OCI-LY7 (cell line): ENCODE measurements at regions not wholly inside any gene's neighbourhood (a gene's known extent, or its start where the extent isn't known, plus 50 kb on each side); places are given as distances from the start of the nearest gene placed in this dataset.

Experiments used
- BruUV-seq: library from RNA; stranded (reverse); fragments of 400-500 nt; replicated peaks from 2 replicates; lab custom pipeline; 2021; lab: Mats Ljungman, UMichigan
- CTCF ChIA-PET: fragments of 300-600 bp; sonication (Branson Sonifier 250); formaldehyde crosslinking; loops from one replicate; lab custom pipeline; 2022; ENCODE audit warnings: antibody characterized with exemption; ENCODE audit not compliant: unreplicated experiment; lab: Charles Lee
- POLR2A ChIA-PET: fragments of 300-600 bp; sonication (Branson Sonifier 250); formaldehyde crosslinking; loops from one replicate; lab custom pipeline; 2022; ENCODE audit warnings: antibody characterized with exemption; lab: Charles Lee
- DNase-seq: peaks from one replicate; pipeline ENCODE4 v3.0.0-alpha.2; 2015; ENCODE audit warnings: low spot score
- H2AFZ ChIP-seq: fragments of 200-600 bp; sonication (generic), shearing (Covaris generic); 2 replicates; pipeline ENCODE4 v1.6.1; 2014; ENCODE audit warnings: mild to moderate bottlenecking, antibody characterized with exemption, low read length, moderate library complexity
- H3K27ac ChIP-seq: fragments of 200-600 bp; sonication (generic); 2 replicates; pipeline ENCODE4 v1.5.1; 2014; ENCODE audit warnings: mixed run types, low read depth, mild to moderate bottlenecking, moderate library complexity, low read length, inconsistent platforms; ENCODE audit not compliant: poor library complexity, severe bottlenecking
- H3K36me3 ChIP-seq: fragments of 200-600 bp; sonication (generic); 2 replicates; pipeline ENCODE4 v1.6.1; 2014; ENCODE audit warnings: mild to moderate bottlenecking, antibody characterized with exemption, low read length, moderate library complexity, mixed read lengths; ENCODE audit not compliant: insufficient read depth
- H3K4me1 ChIP-seq: fragments of 200-600 bp; sonication (generic); 2 replicates; pipeline ENCODE4 v1.5.1; 2014; ENCODE audit warnings: mild to moderate bottlenecking, low read length; ENCODE audit not compliant: insufficient read depth, poor library complexity, severe bottlenecking
- H3K4me2 ChIP-seq: fragments of 200-600 bp; sonication (generic); 2 replicates; pipeline ENCODE4 v1.6.1; 2014; ENCODE audit warnings: mild to moderate bottlenecking, low read length
- H3K4me3 ChIP-seq: fragments of 200-600 bp; sonication (generic); 2 replicates; pipeline ENCODE4 v1.5.1; 2014; ENCODE audit warnings: mild to moderate bottlenecking, low read depth, low read length; ENCODE audit not compliant: poor library complexity, severe bottlenecking
- H3K79me2 ChIP-seq: fragments of 200-600 bp; sonication (generic); 2 replicates; pipeline ENCODE4 v1.6.1; 2016; ENCODE audit warnings: low read depth, mild to moderate bottlenecking, low read length, moderate library complexity, mixed read lengths; ENCODE audit not compliant: insufficient read depth
- H3K9me2 ChIP-seq: fragments of 200-600 bp; sonication (generic); 2 replicates; pipeline ENCODE4 v1.6.1; 2016; ENCODE audit warnings: mild to moderate bottlenecking, low read length, mixed read lengths; ENCODE audit not compliant: insufficient read depth
- H3K9me3 ChIP-seq: fragments of 200-600 bp; sonication (generic); 2 replicates; pipeline ENCODE4 v1.6.1; 2014; ENCODE audit warnings: mild to moderate bottlenecking, mixed run types, low read length, mixed read lengths
- H4K20me1 ChIP-seq: fragments of 200-600 bp; sonication (generic); 2 replicates; pipeline ENCODE4 v1.6.1; 2014; ENCODE audit warnings: mild to moderate bottlenecking, antibody characterized with exemption, low read length, moderate library complexity, mixed read lengths; ENCODE audit not compliant: insufficient read depth
- CTCF ChIP-seq: fragments of 200-600 bp; sonication (generic); conservative IDR thresholded peaks from 2 replicates; pipeline ENCODE4 v1.5.1; 2014; ENCODE audit warnings: mild to moderate bottlenecking, antibody characterized with exemption, low read length, moderate library complexity, mixed read lengths
- EZH2phosphoT487 ChIP-seq: fragments of 200-600 bp; sonication (generic); IDR thresholded peaks from 2 replicates; pipeline ENCODE4 v1.6.1; 2018; ENCODE audit warnings: low read depth, borderline replicate concordance, mild to moderate bottlenecking, mixed run types, antibody characterized with exemption, low read length, moderate library complexity, mixed read lengths
- intact Hi-C: fragments of 100-400 bp; cut with micrococcal nuclease; formaldehyde crosslinking; loops from one replicate; pipeline ENCODE4 v1.10.0; 2022; ENCODE audit not compliant: unreplicated experiment

GRCh38 chr20:40634891-40635290 lies 54.1 kb downstream of the MAFB start:
- intact Hi-C loops: no loop called here
- BruUV-seq: no TSS peak
- Histone ChIP-seq H3K4me2 (no peak overlapping the region), H3K9me3 (no peaks in the 10 kb centered on the region), H3K27ac (no peak overlapping the region), H3K4me1 (no peaks in the 10 kb centered on the region), H3K4me3 (no peak overlapping the region), H3K36me3 (no peaks in the 10 kb centered on the region), H4K20me1 (no peaks in the 10 kb centered on the region), H2AFZ (no peak overlapping the region), H3K79me2 (no peaks in the 10 kb centered on the region), H3K9me2 (no peaks in the 10 kb centered on the region)
- no peak for DNase-seq
- no peak for TF ChIP-seq EZH2phosphoT487
- no peak for TF ChIP-seq CTCF
- ChIA-PET POLR2A (interaction anchor here (0.6 kb wide), 1 partner anchor 630 kb away, joined by 3 read pairs; no protein-coding TSS in a partner anchor), CTCF (no interaction called here)

GRCh38 chr20:40633123-40633850 lies 55.7 kb downstream of the MAFB start:
- TF ChIP-seq CTCF: no peak
- no peak for TF ChIP-seq EZH2phosphoT487
- no peak for DNase-seq
- Histone ChIP-seq H3K4me2 (no peak overlapping the region), H3K4me3 (no peak overlapping the region), H3K9me3 (no peaks in the 10 kb centered on the region), H3K9me2 (no peaks in the 10 kb centered on the region), H4K20me1 (no peaks in the 10 kb centered on the region), H3K27ac (no peak overlapping the region), H2AFZ (no peak overlapping the region), H3K36me3 (no peaks in the 10 kb centered on the region), H3K79me2 (no peaks in the 10 kb centered on the region), H3K4me1 (no peaks in the 10 kb centered on the region)
- ChIA-PET CTCF (no interaction called here), POLR2A (no interaction called here)
- no TSS peak for BruUV-seq
- intact Hi-C loops: no loop called here

GRCh38 chr20:40632346-40632976 lies 56.6 kb downstream of the MAFB start:
- H3K79me2 ChIP-seq: no peaks in the 10 kb centered on the region
- TF ChIP-seq EZH2phosphoT487 (no peak), CTCF (no peak)
- no peak overlapping the region for H3K27ac ChIP-seq
- H3K36me3 ChIP-seq: no peaks in the 10 kb centered on the region
- H2AFZ ChIP-seq: no peak overlapping the region
- ChIA-PET CTCF (no interaction called here), POLR2A (no interaction called here)
- no peaks in the 10 kb centered on the region for H3K4me1 ChIP-seq
- no peaks in the 10 kb centered on the region for H3K9me3 ChIP-seq
- no peak overlapping the region for H3K4me2 ChIP-seq
- intact Hi-C loops: no loop called here
- no peak overlapping the region for H3K4me3 ChIP-seq
- DNase-seq: no peak
- BruUV-seq: no TSS peak
- H4K20me1 ChIP-seq: no peaks in the 10 kb centered on the region
- no peaks in the 10 kb centered on the region for H3K9me2 ChIP-seq
